H1 (cell line): ENCODE measurements at regions not wholly inside any gene's neighbourhood (a gene's known extent, or its start where the extent isn't known, plus 50 kb on each side); places are given as distances from the start of the nearest gene placed in this dataset. TPM values are rescaled to one million over a fixed set of nuclear protein-coding genes. Genes with fewer than 3 reads are reported as not detected.

Experiments
- microRNA-seq, 2 experiments: library from miRNA; unstranded; fragments of <30 nt; microRNA quantifications; one replicate each; pipeline versions ENCODE4 to v1.2.0, GENCODE V29; 2016 to 2020; ENCODE audit warnings: borderline microRNAs expressed in 2 of 2, borderline number of aligned reads in 2 of 2, borderline replicate concordance in 1 of 2
- small RNA-seq: library from polyadenylated mRNA; stranded (forward); fragments of <200 nt; extraction: miRNeasy Mini kit (QIAGEN cat#:217004); gene quantifications from one replicate; pipeline ENCODE3, GENCODE V24; 2013; ENCODE audit not compliant: insufficient read depth

Small RNA genes in the stretch of these regions (microRNA-seq; reads per million reads assigned to microRNA genes)
- gene MIR3974: 0 reads per million in 2 experiments

Small RNA genes in the stretch of these regions (small RNA-seq; reads per million reads assigned to genes)
- gene RNU6-837P: not detected
